HCT116 (cell line): ENCODE measurements at regions not wholly inside any gene's neighbourhood (a gene's known extent, or its start where the extent isn't known, plus 50 kb on each side); places are given as distances from the start of the nearest gene placed in this dataset.

ENCODE experiments used
- EZH2 ChIP-seq: fragments of 200-600 bp; sonication (generic); IDR thresholded peaks from 2 replicates; pipeline ENCODE4 v1.6.1; 2017; ENCODE audit warnings: antibody characterized with exemption, mixed run types
- FOSL1 ChIP-seq: IDR thresholded peaks from 2 replicates; pipeline ENCODE4 v1.6.1; 2012; ENCODE audit warnings: low read depth
- POLR2A ChIP-seq: IDR thresholded peaks from 2 replicates; pipeline ENCODE4 v1.7.0; 2011; ENCODE audit warnings: borderline replicate concordance; ENCODE audit not compliant: insufficient read depth, insufficient read length; ENCODE audit errors: extremely low read depth
- RAD21 ChIP-seq: IDR thresholded peaks from 2 replicates; pipeline ENCODE4 v1.6.1; 2012; ENCODE audit warnings: low read depth, mild to moderate bottlenecking
- SIN3A ChIP-seq: IDR thresholded peaks from 2 replicates; pipeline ENCODE4 v1.6.1; 2012; ENCODE audit warnings: low read depth
- SP1 ChIP-seq: IDR thresholded peaks from 2 replicates; pipeline ENCODE4 v1.6.1; 2012; ENCODE audit warnings: low read depth
- ZNF274 ChIP-seq: fragments of 200-500 bp; sonication (Bioruptor generic); IDR thresholded peaks from 2 replicates; pipeline ENCODE4 v1.6.1; 2014; ENCODE audit warnings: mild to moderate bottlenecking, low read depth, low read length, inconsistent platforms
- TF ChIP-seq, protein P1 (sequence below), 3 experiments: fragments of 200-600 bp in 1 of 3; sonication (generic) in 1 of 3; IDR thresholded peaks in 2 of 3; conservative IDR thresholded peaks in 1 of 3; 2 replicates each; pipeline ENCODE4 v1.5.1; 2012 to 2017; ENCODE audit warnings: low read depth in 2 of 3, low read length in 2 of 3, antibody characterized with exemption in 1 of 3, borderline replicate concordance in 1 of 3, control low read depth in 1 of 3, mild to moderate bottlenecking in 1 of 3, mixed read lengths in 1 of 3, mixed run types in 1 of 3, moderate library complexity in 1 of 3; ENCODE audit not compliant: insufficient read depth in 1 of 3
- TF ChIP-seq, protein P2 (sequence below): IDR thresholded peaks from 2 replicates; pipeline ENCODE4 v1.6.1; 2011; ENCODE audit warnings: mild to moderate bottlenecking, low read length, moderate library complexity; ENCODE audit not compliant: insufficient replicate concordance; ENCODE audit errors: extremely low read depth
- TF ChIP-seq, protein P3 (sequence below): IDR thresholded peaks from 2 replicates; pipeline ENCODE4 v1.6.1; 2012; ENCODE audit warnings: low read depth
- TF ChIP-seq, protein P4 (sequence below): IDR thresholded peaks from 2 replicates; pipeline ENCODE4 v1.6.1; 2012

DNA sequence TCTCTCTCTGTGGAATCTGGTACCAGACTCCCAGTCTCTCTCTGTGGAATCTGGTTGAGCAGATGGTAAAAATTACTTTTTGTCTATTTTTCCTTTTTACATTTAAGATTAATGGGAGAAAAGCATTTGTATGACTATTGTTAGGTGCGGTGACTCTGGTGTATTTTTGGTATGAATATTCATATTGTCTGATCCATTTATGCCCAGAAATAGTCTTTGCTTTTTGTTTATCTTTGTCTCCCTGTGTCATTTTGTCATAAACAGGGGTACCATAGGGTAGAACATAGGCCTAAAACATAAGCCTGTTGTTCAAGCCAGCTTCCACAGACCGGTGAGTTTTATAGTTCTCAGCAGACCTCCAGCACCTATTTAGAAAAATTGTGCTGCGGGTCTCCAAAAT, 78.7 kb downstream of the ETS2 start:
- TF ChIP-seq ZNF274 (no peak), SIN3A (no peak), RAD21 (no peak), SP1 (no peak), POLR2A (no peak), EZH2 (no peak), FOSL1 (no peak)
- TF ChIP-seq, protein P1, sequence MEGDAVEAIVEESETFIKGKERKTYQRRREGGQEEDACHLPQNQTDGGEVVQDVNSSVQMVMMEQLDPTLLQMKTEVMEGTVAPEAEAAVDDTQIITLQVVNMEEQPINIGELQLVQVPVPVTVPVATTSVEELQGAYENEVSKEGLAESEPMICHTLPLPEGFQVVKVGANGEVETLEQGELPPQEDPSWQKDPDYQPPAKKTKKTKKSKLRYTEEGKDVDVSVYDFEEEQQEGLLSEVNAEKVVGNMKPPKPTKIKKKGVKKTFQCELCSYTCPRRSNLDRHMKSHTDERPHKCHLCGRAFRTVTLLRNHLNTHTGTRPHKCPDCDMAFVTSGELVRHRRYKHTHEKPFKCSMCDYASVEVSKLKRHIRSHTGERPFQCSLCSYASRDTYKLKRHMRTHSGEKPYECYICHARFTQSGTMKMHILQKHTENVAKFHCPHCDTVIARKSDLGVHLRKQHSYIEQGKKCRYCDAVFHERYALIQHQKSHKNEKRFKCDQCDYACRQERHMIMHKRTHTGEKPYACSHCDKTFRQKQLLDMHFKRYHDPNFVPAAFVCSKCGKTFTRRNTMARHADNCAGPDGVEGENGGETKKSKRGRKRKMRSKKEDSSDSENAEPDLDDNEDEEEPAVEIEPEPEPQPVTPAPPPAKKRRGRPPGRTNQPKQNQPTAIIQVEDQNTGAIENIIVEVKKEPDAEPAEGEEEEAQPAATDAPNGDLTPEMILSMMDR (IDR thresholded peaks at IDR 0.05 in 2 of 3, conservative IDR thresholded peaks at IDR 0.05 in 1 of 3; ENCODE audit: borderline replicate concordance in 1 of 3, insufficient read depth in 1 of 3, low read depth in 2 of 3, low read length in 2 of 3), result no peak
- TF ChIP-seq, protein P2, sequence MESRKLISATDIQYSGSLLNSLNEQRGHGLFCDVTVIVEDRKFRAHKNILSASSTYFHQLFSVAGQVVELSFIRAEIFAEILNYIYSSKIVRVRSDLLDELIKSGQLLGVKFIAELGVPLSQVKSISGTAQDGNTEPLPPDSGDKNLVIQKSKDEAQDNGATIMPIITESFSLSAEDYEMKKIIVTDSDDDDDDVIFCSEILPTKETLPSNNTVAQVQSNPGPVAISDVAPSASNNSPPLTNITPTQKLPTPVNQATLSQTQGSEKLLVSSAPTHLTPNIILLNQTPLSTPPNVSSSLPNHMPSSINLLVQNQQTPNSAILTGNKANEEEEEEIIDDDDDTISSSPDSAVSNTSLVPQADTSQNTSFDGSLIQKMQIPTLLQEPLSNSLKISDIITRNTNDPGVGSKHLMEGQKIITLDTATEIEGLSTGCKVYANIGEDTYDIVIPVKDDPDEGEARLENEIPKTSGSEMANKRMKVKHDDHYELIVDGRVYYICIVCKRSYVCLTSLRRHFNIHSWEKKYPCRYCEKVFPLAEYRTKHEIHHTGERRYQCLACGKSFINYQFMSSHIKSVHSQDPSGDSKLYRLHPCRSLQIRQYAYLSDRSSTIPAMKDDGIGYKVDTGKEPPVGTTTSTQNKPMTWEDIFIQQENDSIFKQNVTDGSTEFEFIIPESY, result no peak
- TF ChIP-seq, protein P3, sequence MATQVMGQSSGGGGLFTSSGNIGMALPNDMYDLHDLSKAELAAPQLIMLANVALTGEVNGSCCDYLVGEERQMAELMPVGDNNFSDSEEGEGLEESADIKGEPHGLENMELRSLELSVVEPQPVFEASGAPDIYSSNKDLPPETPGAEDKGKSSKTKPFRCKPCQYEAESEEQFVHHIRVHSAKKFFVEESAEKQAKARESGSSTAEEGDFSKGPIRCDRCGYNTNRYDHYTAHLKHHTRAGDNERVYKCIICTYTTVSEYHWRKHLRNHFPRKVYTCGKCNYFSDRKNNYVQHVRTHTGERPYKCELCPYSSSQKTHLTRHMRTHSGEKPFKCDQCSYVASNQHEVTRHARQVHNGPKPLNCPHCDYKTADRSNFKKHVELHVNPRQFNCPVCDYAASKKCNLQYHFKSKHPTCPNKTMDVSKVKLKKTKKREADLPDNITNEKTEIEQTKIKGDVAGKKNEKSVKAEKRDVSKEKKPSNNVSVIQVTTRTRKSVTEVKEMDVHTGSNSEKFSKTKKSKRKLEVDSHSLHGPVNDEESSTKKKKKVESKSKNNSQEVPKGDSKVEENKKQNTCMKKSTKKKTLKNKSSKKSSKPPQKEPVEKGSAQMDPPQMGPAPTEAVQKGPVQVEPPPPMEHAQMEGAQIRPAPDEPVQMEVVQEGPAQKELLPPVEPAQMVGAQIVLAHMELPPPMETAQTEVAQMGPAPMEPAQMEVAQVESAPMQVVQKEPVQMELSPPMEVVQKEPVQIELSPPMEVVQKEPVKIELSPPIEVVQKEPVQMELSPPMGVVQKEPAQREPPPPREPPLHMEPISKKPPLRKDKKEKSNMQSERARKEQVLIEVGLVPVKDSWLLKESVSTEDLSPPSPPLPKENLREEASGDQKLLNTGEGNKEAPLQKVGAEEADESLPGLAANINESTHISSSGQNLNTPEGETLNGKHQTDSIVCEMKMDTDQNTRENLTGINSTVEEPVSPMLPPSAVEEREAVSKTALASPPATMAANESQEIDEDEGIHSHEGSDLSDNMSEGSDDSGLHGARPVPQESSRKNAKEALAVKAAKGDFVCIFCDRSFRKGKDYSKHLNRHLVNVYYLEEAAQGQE, result no peak
- TF ChIP-seq, protein P4, sequence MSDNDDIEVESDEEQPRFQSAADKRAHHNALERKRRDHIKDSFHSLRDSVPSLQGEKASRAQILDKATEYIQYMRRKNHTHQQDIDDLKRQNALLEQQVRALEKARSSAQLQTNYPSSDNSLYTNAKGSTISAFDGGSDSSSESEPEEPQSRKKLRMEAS, result no peak
